Fibroblast of the aortic adventitia (primary cell): ENCODE measurements at regions not wholly inside any gene's neighbourhood (a gene's known extent, or its start where the extent isn't known, plus 50 kb on each side); places are given as distances from the start of the nearest gene placed in this dataset.

Source experiments
- DNase-seq: peaks from one replicate; pipeline ENCODE4 v3.0.0-alpha.2; 2010; ENCODE audit warnings: low read depth
- H3K4me3 ChIP-seq: 2 replicates; pipeline ENCODE4 v1.5.1; 2011; ENCODE audit warnings: low read depth, mild to moderate bottlenecking, control low read depth, low read length, moderate library complexity
- CTCF ChIP-seq: IDR thresholded peaks from 2 replicates; pipeline ENCODE4 v1.5.1; 2011; ENCODE audit warnings: mild to moderate bottlenecking, low read length, control low read depth, inconsistent platforms; ENCODE audit not compliant: insufficient read depth

GRCh38 chr3:94256888-94257813, 194.3 kb downstream of the NSUN3 start:
- H3K4me3 ChIP-seq, result no peak overlapping the region
- TF ChIP-seq CTCF, result no peak
- DNase-seq, result no peak

- H3K4me3 ChIP-seq, result no peak overlapping the region
- TF ChIP-seq CTCF, result no peak
- no peak for DNase-seq
These were observed 196.0 kb downstream of the NSUN3 start for GRCh38 chr3:94258851-94259250.

GRCh38 chr3:94259291-94259690, 196.4 kb downstream of the NSUN3 start:
- DNase-seq, result no peak
- no peak overlapping the region for H3K4me3 ChIP-seq
- TF ChIP-seq CTCF, result no peak

GRCh38 chr3:94269763-94270162, 206.9 kb downstream of the NSUN3 start:
- H3K4me3 ChIP-seq, result no peak overlapping the region
- DNase-seq, result no peak
- TF ChIP-seq CTCF, result no peak

GRCh38 chr3:94272016-94272415, 209.2 kb downstream of the NSUN3 start:
- H3K4me3 ChIP-seq, result no peak overlapping the region
- TF ChIP-seq CTCF, result no peak
- DNase-seq, result no peak

- no peak overlapping the region for H3K4me3 ChIP-seq
- no peak for TF ChIP-seq CTCF
- DNase-seq, result no peak
These were observed 218.1 kb downstream of the NSUN3 start for GRCh38 chr3:94280958-94281357.
